ENCODE measurements at regions not wholly inside any gene's neighbourhood (a gene's known extent, or its start where the extent isn't known, plus 50 kb on each side); places are given as distances from the start of the nearest gene placed in this dataset.

GRCh38 chr18:1995041-1995612 is 576.2 kb downstream of the METTL4 start:
- no peak overlapping the region for H3K4me2 ChIP-seq (ENCODE audit: insufficient read depth, low read length)
- no peaks in the 10 kb centered on the region for H3K9me3 ChIP-seq (ENCODE audit: low read depth, low read length)
- no peaks in the 10 kb centered on the region for H3K36me3 ChIP-seq (ENCODE audit: insufficient read depth, low read length)
- TF ChIP-seq CTCF (IDR thresholded peaks at IDR 0.05; ENCODE audit: extremely low read depth, low read depth, low read length): no peak
- no peaks in the 10 kb centered on the region for H4K20me1 ChIP-seq (ENCODE audit: insufficient read depth, low read length)
- H3K4me3 ChIP-seq (ENCODE audit: insufficient read depth, low read length): no peak overlapping the region
- no peaks in the 10 kb centered on the region for H3K27me3 ChIP-seq (ENCODE audit: insufficient read depth, low read length)
- H3K79me2 ChIP-seq (ENCODE audit: insufficient read depth, low read length): no peaks in the 10 kb centered on the region
- H2AFZ ChIP-seq (ENCODE audit: low read length): no peak overlapping the region
- no peak overlapping the region for H3K27ac ChIP-seq (ENCODE audit: low read depth, low read length)
- no peaks in the 10 kb centered on the region for H3K4me1 ChIP-seq (ENCODE audit: insufficient read depth, low read length)
- no peak for DNase-seq (ENCODE audit: insufficient read length, low spot score, missing footprints)

GRCh38 chr18:1998121-1998520 is 573.2 kb downstream of the METTL4 start:
- Histone ChIP-seq H3K9me3 (ENCODE audit: low read depth, low read length) (no peaks in the 10 kb centered on the region), H3K4me2 (ENCODE audit: insufficient read depth, low read length) (no peak overlapping the region), H2AFZ (ENCODE audit: low read length) (no peak overlapping the region), H3K79me2 (ENCODE audit: insufficient read depth, low read length) (no peaks in the 10 kb centered on the region), H3K4me3 (ENCODE audit: insufficient read depth, low read length) (no peak overlapping the region), H3K27me3 (ENCODE audit: insufficient read depth, low read length) (no peaks in the 10 kb centered on the region), H4K20me1 (ENCODE audit: insufficient read depth, low read length) (no peaks in the 10 kb centered on the region), H3K36me3 (ENCODE audit: insufficient read depth, low read length) (no peaks in the 10 kb centered on the region), H3K27ac (ENCODE audit: low read depth, low read length) (no peak overlapping the region), H3K4me1 (ENCODE audit: insufficient read depth, low read length) (no peaks in the 10 kb centered on the region)
- TF ChIP-seq CTCF (IDR thresholded peaks at IDR 0.05; ENCODE audit: extremely low read depth, low read depth, low read length): no peak
- DNase-seq (ENCODE audit: insufficient read length, low spot score, missing footprints): no peak

- H4K20me1 ChIP-seq (ENCODE audit: insufficient read depth, low read length): no peaks in the 10 kb centered on the region
- no peak for TF ChIP-seq CTCF (IDR thresholded peaks at IDR 0.05; ENCODE audit: extremely low read depth, low read depth, low read length)
- no peak overlapping the region for H2AFZ ChIP-seq (ENCODE audit: low read length)
- H3K36me3 ChIP-seq (ENCODE audit: insufficient read depth, low read length): no peaks in the 10 kb centered on the region
- H3K4me3 ChIP-seq (ENCODE audit: insufficient read depth, low read length): no peak overlapping the region
- H3K27ac ChIP-seq (ENCODE audit: low read depth, low read length): no peak overlapping the region
- H3K4me1 ChIP-seq (ENCODE audit: insufficient read depth, low read length): no peaks in the 10 kb centered on the region
- H3K79me2 ChIP-seq (ENCODE audit: insufficient read depth, low read length): no peaks in the 10 kb centered on the region
- H3K4me2 ChIP-seq (ENCODE audit: insufficient read depth, low read length): no peak overlapping the region
- no peak for DNase-seq (ENCODE audit: insufficient read length, low spot score, missing footprints)
- H3K9me3 ChIP-seq (ENCODE audit: low read depth, low read length): no peaks in the 10 kb centered on the region
- H3K27me3 ChIP-seq (ENCODE audit: insufficient read depth, low read length): no peaks in the 10 kb centered on the region
Observed at GRCh38 chr18:1999387-1999786, 571.9 kb downstream of the METTL4 start.

GRCh38 chr18:2002151-2002550 is 569.2 kb downstream of the METTL4 start:
- H2AFZ ChIP-seq (ENCODE audit: low read length): no peak overlapping the region
- DNase-seq (ENCODE audit: insufficient read length, low spot score, missing footprints): no peak
- H3K9me3 ChIP-seq (ENCODE audit: low read depth, low read length): no peaks in the 10 kb centered on the region
- H3K27me3 ChIP-seq (ENCODE audit: insufficient read depth, low read length): no peaks in the 10 kb centered on the region
- H3K79me2 ChIP-seq (ENCODE audit: insufficient read depth, low read length): no peaks in the 10 kb centered on the region
- H3K36me3 ChIP-seq (ENCODE audit: insufficient read depth, low read length): no peaks in the 10 kb centered on the region
- no peak overlapping the region for H3K4me2 ChIP-seq (ENCODE audit: insufficient read depth, low read length)
- H3K4me3 ChIP-seq (ENCODE audit: insufficient read depth, low read length): no peak overlapping the region
- no peak overlapping the region for H3K27ac ChIP-seq (ENCODE audit: low read depth, low read length)
- no peaks in the 10 kb centered on the region for H4K20me1 ChIP-seq (ENCODE audit: insufficient read depth, low read length)
- no peaks in the 10 kb centered on the region for H3K4me1 ChIP-seq (ENCODE audit: insufficient read depth, low read length)
- no peak for TF ChIP-seq CTCF (IDR thresholded peaks at IDR 0.05; ENCODE audit: extremely low read depth, low read depth, low read length)

Measured in osteoblast (primary cell).